ENCODE measurements at regions not wholly inside any gene's neighbourhood (a gene's known extent, or its start where the extent isn't known, plus 50 kb on each side); places are given as distances from the start of the nearest gene placed in this dataset.

DNA sequence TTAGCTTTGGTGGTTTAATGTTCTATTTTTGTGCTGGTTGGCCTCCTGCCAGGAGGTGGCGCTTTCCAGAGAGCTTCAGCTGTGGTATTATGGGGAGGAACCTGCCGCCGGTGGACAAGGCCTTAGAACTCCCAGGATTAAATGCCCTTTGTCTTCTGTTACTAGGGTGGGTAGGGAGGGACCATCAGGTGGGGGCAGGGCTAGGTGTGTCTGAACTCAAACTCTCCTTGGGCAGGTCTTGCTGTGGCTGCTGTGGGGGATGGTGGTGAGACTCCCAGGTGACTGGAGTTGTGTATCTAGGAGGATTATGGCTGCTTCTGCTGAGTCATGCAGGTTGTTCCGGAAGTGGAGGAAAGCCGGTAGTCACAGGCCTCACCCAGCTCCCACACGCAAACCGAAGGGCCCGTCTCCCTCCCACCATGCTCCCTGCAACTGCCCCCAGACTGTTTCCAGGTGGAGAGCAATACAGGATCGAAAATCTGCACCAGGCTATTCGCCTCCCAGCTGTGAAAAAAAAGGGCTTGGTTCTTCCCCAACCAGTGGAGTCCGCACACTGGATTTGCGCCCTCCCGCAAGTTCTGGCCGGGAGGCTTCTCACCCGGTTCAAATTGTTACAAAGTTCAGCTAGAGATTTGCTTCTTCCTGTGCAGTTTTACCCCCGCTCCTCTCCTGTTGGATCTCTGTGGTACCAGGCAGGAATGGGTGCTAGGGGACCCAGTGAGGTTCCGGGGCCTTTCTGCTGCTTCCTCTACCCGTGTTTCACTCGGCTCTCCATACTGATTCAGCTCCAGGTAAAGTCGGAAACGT lies 220.5 kb downstream of the CENPF start:
- no peak for TF ChIP-seq POLR2A (IDR thresholded peaks at IDR 0.05)
- TF ChIP-seq, protein P1, sequence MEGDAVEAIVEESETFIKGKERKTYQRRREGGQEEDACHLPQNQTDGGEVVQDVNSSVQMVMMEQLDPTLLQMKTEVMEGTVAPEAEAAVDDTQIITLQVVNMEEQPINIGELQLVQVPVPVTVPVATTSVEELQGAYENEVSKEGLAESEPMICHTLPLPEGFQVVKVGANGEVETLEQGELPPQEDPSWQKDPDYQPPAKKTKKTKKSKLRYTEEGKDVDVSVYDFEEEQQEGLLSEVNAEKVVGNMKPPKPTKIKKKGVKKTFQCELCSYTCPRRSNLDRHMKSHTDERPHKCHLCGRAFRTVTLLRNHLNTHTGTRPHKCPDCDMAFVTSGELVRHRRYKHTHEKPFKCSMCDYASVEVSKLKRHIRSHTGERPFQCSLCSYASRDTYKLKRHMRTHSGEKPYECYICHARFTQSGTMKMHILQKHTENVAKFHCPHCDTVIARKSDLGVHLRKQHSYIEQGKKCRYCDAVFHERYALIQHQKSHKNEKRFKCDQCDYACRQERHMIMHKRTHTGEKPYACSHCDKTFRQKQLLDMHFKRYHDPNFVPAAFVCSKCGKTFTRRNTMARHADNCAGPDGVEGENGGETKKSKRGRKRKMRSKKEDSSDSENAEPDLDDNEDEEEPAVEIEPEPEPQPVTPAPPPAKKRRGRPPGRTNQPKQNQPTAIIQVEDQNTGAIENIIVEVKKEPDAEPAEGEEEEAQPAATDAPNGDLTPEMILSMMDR (IDR thresholded peaks at IDR 0.05): no peak
